OCI-LY3 (cell line): ENCODE measurements at regions not wholly inside any gene's neighbourhood (a gene's known extent, or its start where the extent isn't known, plus 50 kb on each side); places are given as distances from the start of the nearest gene placed in this dataset.

Experiments
- CTCF ChIP-seq: fragments of 200-600, 300-600 bp; sonication (generic); IDR thresholded peaks from 2 replicates; pipeline ENCODE4 v1.5.1; 2014; ENCODE audit warnings: antibody characterized with exemption, low read length, low read depth
- EZH2phosphoT487 ChIP-seq: fragments of 200-600 bp; shearing (Covaris generic); IDR thresholded peaks from 2 replicates; pipeline ENCODE4 v1.6.1; 2018; ENCODE audit warnings: antibody characterized with exemption, mixed run types, low read depth

- TF ChIP-seq CTCF: no peak
- no peak for TF ChIP-seq EZH2phosphoT487
These were observed 275.2 kb downstream of the SATB1 start for GRCh38 chr3:18149935-18150334.
